ENCODE measurements at regions not wholly inside any gene's neighbourhood (a gene's known extent, or its start where the extent isn't known, plus 50 kb on each side); places are given as distances from the start of the nearest gene placed in this dataset.

- TF ChIP-seq CTCF (IDR thresholded peaks at IDR 0.05; ENCODE audit: extremely low read depth in 1 of 2, insufficient read depth in 1 of 2, low read depth in 1 of 2, low read length in 2 of 2) (no peak), MYC (IDR thresholded peaks at IDR 0.05; ENCODE audit: low read depth, low read length) (no peak), POLR2AphosphoS5 (IDR thresholded peaks at IDR 0.05; ENCODE audit: insufficient read depth, low read depth, low read length) (no peak), EZH2 (IDR thresholded peaks at IDR 0.05; ENCODE audit: borderline replicate concordance, low read depth, low read length, severe bottlenecking) (no peak), POLR2A (IDR thresholded peaks at IDR 0.05; ENCODE audit: low read depth, low read length) (no peak)
Observed at GRCh38 chrY:17053041-17053440, 827.0 kb downstream of the CDY2B start.
